ENCODE measurements at regions not wholly inside any gene's neighbourhood (a gene's known extent, or its start where the extent isn't known, plus 50 kb on each side); places are given as distances from the start of the nearest gene placed in this dataset.

GRCh38 chr7:131026297-131027000 lies 292.4 kb upstream of the KLF14 start:
- 43% methylated on average over 2 of the region's 7 CpGs for WGBS (ENCODE audit: insufficient coverage)
- POLR2A ChIA-PET = interaction anchor here (0.6 to 1.0 kb wide), 3 partner anchors 24 to 79 kb away, joined by 3 to 7 read pairs (median 3); no protein-coding TSS in a partner anchor
- H3K27me3 Mint-ChIP-seq = no peaks in the 10 kb centered on the region

More at GRCh38 chr7:131026297-131027000, 292.4 kb upstream of the KLF14 start:
- H3K4me1 Mint-ChIP-seq = peaks cover 83% of the 10 kb centered on the region
- peaks cover 5 to 17% of the 10 kb centered on the region in 2 experiments for H3K36me3 ChIP-seq (replicated peaks in 1 of 2; ENCODE audit: control extremely low read depth in 1 of 2, control insufficient read depth in 1 of 2, extremely low read depth in 1 of 2, insufficient read depth in 2 of 2, low read length in 1 of 2)
- DNase-seq = peak; percentile 78
- H4K20me1 ChIP-seq (ENCODE audit: control insufficient read depth, insufficient read depth, low read length, poor library complexity, severe bottlenecking) = peaks cover 86% of the 10 kb centered on the region
- H3K4me1 ChIP-seq (ENCODE audit: control insufficient read depth in 2 of 2, insufficient read depth in 2 of 2, low read length in 2 of 2) = peaks cover 77 to 86% of the 10 kb centered on the region in 2 donors
- peak overlapping the region; percentile 36 for H3K4me2 ChIP-seq (replicated peaks; ENCODE audit: low read depth, low read length, poor library complexity, severe bottlenecking)
- H3K27ac Mint-ChIP-seq = peak overlapping the region; percentile 69
- peak overlapping the region; percentile 38 for H3K4me3 Mint-ChIP-seq
- no peaks in the 10 kb centered on the region for H3K27me3 ChIP-seq (replicated peaks in 1 of 4; ENCODE audit: control extremely low read depth in 1 of 4, control insufficient read depth in 3 of 4, insufficient read depth in 4 of 4, low read length in 3 of 4)
- TF ChIP-seq EZH2 (IDR thresholded peaks at IDR 0.05; ENCODE audit: borderline replicate concordance, insufficient read depth, low read depth, low read length, poor library complexity, severe bottlenecking) (no peak), CTCF (IDR thresholded peaks at IDR 0.05) (no peak)
- ATAC-seq (ENCODE audit: low read depth) = peak; percentile 53
- peak overlapping the region; percentile 8 for H3K9ac ChIP-seq (ENCODE audit: low read length)
- intact Hi-C loops (cut with micrococcal nuclease) = loop anchor here (1.0 kb wide), 1 partner anchor 10 kb away; no protein-coding TSS in a partner anchor
- peak overlapping the region; percentile 68 to 93 for H3K27ac ChIP-seq (ENCODE audit: low read length in 2 of 2)
- no peak overlapping the region for H3K4me3 ChIP-seq (ENCODE audit: control extremely low read depth in 1 of 5, extremely low read depth in 1 of 5, insufficient read depth in 1 of 5, low read depth in 2 of 5, low read length in 4 of 5)
- CTCF ChIA-PET = interaction anchor here (0.6 to 3.5 kb wide), 4 partner anchors 10 to 129 kb away, joined by 3 to 19 read pairs (median 4); no protein-coding TSS in a partner anchor
- H3K9me3 Mint-ChIP-seq (ENCODE audit: insufficient read depth) = no peaks in the 10 kb centered on the region
- no peak overlapping the region for H2AFZ ChIP-seq (ENCODE audit: insufficient read depth, low read depth, low read length, poor library complexity, severe bottlenecking)
- peaks cover 93% of the 10 kb centered on the region for H3K79me2 ChIP-seq (ENCODE audit: control insufficient read depth, insufficient read depth, low read length)
- H3K9me3 ChIP-seq (ENCODE audit: control extremely low read depth in 1 of 3, control insufficient read depth in 2 of 3, insufficient read depth in 1 of 3, low read length in 2 of 3) = peaks cover 0 to 3% (median 0%) of the 10 kb centered on the region in 3 donors

Measured in B cell (primary cell).